Myocyte (in vitro differentiated cells): ENCODE measurements at regions not wholly inside any gene's neighbourhood (a gene's known extent, or its start where the extent isn't known, plus 50 kb on each side); places are given as distances from the start of the nearest gene placed in this dataset.
"Not testable (repeated sequence)": the region's sequence is repeated elsewhere in the genome, so short reads cannot be mapped to it uniquely, and the experiment has no call there.

Experiments
- DNase-seq: peaks from one replicate; pipeline ENCODE4 v3.0.0-alpha.2; 2012; ENCODE audit warnings: low read depth

GRCh38 chr6:135604035-135604860 is 106.7 kb upstream of the AHI1 start:
- peak; percentile 16 for DNase-seq

GRCh38 chr6:135605278-135605790 is 107.8 kb upstream of the AHI1 start:
- DNase-seq: no peak

GRCh38 chr6:135606392-135606791 is 108.9 kb upstream of the AHI1 start:
- no peak for DNase-seq

GRCh38 chr6:135608031-135608430 is 110.5 kb upstream of the AHI1 start:
- DNase-seq: no peak

DNA sequence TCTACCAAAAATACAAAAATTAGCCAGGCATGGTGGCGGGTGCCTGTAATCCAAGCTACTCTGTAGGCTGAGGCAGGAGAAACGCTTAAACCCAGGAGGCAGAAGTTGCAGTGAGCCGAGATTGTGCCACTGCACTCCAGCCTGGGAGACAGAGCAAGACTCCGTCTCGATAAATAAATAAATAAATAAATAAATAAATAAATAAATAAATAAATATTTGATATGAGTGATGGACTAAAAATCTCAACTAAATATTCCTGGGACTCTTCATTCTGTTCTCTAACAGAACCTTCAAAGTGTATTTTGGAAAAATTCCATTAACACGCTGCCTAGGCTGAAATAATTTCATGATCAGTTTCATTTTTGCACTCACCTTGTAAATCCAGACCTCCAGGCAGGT is 112.7 kb upstream of the AHI1 start:
- not testable (repeated sequence) for DNase-seq

DNA sequence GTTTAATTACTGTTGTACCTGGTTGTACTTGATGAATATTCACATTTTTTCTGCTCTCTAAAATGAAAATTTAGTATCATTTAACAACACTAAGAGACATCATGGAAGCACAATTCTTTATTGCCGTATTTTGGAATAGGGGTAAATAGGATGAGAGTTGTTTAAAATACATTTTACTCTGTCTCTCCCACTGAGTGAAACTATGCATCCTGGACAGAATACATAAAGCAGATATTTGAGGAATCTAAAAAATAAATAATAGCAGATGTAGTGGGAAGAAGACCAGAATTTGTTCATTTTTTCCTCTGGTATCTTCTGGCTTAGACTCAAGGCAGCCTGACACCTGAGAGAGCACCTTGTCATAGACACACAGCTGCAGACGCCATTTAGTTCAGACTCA is 119.1 kb upstream of the AHI1 start:
- no peak for DNase-seq

- DNase-seq: no peak
Observed at GRCh38 chr6:135617222-135617621, 119.7 kb upstream of the AHI1 start.

- no peak for DNase-seq
Observed at GRCh38 chr6:135622081-135622480, 124.5 kb upstream of the AHI1 start.

DNA sequence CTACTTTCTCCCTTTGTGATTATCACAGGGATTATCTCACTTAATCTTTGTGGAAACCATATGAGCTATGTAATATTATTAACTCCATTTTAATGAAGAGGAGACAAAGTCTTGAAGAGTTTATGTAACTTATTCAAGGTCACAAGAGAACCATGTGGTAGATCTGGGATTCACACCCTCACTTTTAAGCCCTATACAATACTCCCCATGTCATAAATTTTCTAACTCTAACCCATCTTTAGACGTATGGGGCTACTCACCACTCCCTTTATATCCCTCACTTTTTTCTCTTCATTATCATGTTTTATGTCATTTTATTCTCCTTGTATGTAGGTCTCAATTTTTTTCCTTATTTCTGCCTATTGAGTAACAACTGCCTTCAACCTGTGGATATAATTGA is 126.4 kb upstream of the AHI1 start:
- DNase-seq: no peak

DNA sequence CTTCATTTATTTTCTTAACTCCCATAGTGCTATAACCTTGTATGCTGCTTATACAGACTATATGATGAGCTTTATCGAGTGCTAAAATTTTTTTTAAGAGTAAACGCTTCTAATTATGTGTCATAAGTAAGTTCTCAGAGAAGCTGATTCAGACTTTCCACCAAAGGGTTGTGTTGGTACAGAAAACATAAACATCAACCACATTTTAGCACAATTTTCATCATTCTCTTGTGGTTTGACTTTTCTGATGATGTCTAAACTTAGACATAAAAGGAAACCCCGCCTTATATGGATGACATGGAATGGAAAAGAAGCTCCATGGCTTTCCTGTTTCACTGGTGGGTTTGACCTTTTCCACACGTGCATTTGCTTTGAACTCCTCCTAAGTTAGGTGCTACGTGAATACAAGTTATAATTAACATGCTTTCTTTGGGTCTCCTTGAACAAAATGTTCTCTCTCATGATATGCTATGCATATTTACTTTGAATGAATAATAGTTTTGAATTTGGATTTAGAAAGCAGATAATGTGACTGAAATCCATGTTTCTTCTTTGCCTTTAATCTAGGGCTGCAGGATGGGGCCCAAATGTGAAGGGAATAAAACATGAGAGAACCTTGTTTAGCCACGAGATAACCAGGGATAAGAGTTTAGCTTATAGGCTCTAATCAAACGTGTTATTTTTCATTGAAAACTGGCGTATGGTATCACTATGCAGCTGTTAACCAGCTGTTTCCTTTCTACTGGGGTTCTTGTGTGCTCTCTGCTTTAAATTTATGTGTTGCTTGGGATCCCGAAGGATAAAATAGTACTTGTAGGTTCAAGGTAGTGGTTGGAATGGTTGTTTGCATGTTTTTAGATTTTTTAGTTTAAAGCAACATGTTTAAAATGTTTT is 127.1 kb upstream of the AHI1 start:
- peak; percentile 6 for DNase-seq

DNA sequence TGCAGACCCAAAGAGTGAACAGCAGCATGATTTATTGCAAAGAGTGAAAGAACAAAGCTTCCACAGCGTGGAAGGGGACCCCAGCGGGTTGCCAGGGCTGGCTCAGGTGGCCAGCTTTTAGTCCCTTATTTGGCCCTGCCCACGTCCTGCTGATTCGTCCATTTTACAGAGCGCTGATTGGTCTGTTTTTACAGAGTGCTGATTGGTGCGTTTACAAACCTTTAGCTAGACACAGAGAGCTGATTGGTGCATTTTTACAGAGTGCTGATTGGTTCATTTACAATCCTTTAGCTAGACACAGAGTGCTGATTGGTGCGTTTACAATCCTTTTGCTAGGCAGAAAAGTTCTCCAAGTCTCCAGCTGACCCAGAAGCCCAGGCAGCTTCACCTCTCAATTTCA is 128.5 kb upstream of the AHI1 start:
- DNase-seq: not testable (repeated sequence)

DNA sequence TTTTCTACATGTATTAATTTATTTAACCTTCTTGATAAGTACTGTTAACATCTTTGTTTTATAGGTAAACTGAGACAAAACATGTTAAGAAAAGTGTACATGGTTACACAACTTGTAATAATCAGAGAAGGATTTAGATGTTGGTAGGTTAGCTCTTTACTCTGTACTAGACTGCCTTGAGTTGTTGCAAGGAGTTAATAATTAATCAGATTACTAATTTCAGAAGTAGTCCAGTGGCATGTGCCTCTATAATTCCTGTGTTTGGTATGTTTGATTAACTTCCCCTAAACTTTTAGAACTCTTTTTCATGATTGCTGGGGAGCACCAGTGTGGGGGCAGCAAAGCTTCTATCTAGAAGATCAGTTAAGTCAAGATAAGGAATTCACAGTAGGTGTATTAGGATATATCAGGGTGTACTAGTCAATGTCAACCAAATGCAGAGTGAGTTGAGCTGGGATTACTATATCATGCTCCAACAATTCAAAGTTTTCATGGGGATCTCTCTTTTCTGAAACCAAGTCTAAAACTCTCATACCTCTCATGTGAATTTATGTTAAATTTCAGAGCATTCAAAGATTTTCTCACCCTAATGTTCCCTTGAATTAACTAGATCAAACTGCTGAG is 129.7 kb upstream of the AHI1 start:
- DNase-seq: no peak

DNA sequence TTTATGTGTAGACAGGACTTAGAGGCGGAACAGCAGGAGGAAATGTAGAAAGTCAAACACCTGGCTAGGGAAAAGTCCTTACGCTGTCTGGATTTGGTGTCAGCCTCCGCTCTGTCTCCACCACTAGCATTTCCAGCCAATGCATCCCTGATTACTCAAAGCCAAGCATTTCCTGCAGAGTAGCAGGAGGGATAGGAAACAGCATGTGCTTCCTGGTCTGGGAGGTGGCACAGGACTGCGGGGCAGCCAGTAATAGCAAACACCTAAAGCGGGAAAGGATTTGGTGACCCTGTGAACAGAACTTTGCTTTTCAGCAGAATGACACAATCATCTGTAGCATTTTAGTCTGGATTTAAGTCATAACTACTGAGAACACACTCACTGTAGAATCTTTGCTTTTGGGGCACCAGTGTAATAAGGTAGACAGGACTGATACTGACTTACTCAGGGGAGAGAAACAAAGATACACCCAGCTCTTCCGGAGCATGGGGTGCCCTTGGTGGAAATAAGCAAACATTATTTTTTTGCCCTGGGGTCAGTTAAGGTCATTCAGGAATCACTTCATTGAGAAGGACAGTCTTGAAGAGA is 133.3 kb upstream of the AHI1 start:
- DNase-seq: no peak

DNA sequence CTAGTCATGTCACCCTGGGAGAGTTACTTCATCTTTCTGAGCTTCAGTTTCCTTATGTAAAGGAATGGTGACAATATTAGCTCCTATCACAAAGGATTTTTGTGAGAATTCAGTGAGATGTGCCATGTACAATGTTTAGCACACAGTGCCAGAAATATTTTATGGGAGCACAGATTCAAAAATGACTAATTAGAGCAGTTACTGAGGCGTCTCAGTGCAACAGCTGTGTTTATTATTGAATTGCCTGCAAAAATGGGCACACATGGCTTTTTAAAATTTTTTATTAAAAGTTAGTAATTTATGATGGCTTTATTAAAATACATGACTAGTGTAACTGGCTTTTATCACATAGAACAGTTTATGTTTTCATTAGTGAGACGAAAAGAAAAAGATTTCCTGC is 134.3 kb upstream of the AHI1 start:
- no peak for DNase-seq

GRCh38 chr6:135633573-135633972 is 136.0 kb upstream of the AHI1 start:
- DNase-seq: no peak

GRCh38 chr6:135637701-135638100 is 140.2 kb upstream of the AHI1 start:
- DNase-seq: no peak

- no peak for DNase-seq
Observed at GRCh38 chr6:135638108-135638507, 140.6 kb upstream of the AHI1 start.

GRCh38 chr6:135640048-135640447 is 142.5 kb upstream of the AHI1 start:
- no peak for DNase-seq

DNA sequence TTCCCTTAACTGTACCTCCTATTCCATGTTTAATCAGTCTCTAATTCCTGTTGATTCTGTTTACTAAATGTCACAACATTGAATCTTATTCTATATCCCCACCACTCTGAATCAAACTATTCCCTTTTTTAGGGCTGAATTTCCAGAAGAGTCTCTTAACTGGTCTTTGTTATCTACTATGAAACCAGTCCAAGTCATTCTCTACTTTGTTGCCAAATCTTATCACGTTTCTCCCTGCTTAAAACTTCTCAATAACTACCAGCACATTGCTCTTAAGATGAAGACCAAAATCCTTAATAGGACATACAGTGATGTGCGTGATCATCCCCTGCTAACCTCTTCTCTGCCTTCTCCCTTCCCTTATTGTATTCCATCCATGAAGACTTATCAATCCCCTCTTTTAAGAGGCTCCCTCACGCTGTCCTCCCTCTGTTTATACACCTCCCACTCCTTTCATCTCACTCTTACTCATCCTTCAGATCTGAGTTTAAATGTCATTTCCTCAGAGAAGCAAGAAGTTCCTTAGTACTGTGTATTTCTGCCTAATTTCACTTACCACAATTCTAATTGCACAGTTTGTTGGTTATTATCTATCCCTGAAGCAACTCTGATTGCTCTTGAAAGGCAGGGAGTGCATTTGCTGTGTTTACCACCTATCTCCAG is 143.0 kb upstream of the AHI1 start:
- no peak for DNase-seq

GRCh38 chr6:135642912-135643311 is 145.4 kb upstream of the AHI1 start:
- no peak for DNase-seq

GRCh38 chr6:135644394-135644793 is 146.9 kb upstream of the AHI1 start:
- DNase-seq: no peak
